Glutamatergic neuron (in vitro differentiated cells): ENCODE measurements at regions not wholly inside any gene's neighbourhood (a gene's known extent, or its start where the extent isn't known, plus 50 kb on each side); places are given as distances from the start of the nearest gene placed in this dataset.

Source experiments
- DNase-seq: peaks from one replicate; pipeline ENCODE4 v3.0.0; 2022
- H3K27ac Mint-ChIP-seq: one replicate; pipeline ENCODE4 v1.8.0; 2020; ENCODE audit warnings: mild to moderate bottlenecking, mixed read lengths, inconsistent platforms; ENCODE audit not compliant: unreplicated experiment
- H3K27me3 Mint-ChIP-seq: one replicate; pipeline ENCODE4 v1.8.0; 2020; ENCODE audit warnings: mild to moderate bottlenecking, moderate library complexity, mixed read lengths, inconsistent platforms; ENCODE audit not compliant: unreplicated experiment
- H3K36me3 Mint-ChIP-seq: one replicate; pipeline ENCODE4 v1.8.0; 2020; ENCODE audit warnings: mild to moderate bottlenecking, mixed read lengths, inconsistent platforms; ENCODE audit not compliant: unreplicated experiment
- H3K4me1 Mint-ChIP-seq: one replicate; pipeline ENCODE4 v1.8.0; 2020; ENCODE audit warnings: mild to moderate bottlenecking, low read depth, mixed read lengths, inconsistent platforms; ENCODE audit not compliant: unreplicated experiment
- H3K4me3 Mint-ChIP-seq: one replicate; pipeline ENCODE4 v1.8.0; 2020; ENCODE audit warnings: mild to moderate bottlenecking, mixed read lengths, inconsistent platforms; ENCODE audit not compliant: unreplicated experiment
- H3K9me3 Mint-ChIP-seq: one replicate; pipeline ENCODE4 v1.8.0; 2020; ENCODE audit warnings: mild to moderate bottlenecking, moderate library complexity, mixed read lengths, inconsistent platforms; ENCODE audit not compliant: unreplicated experiment
- TF ChIP-seq, protein P1 (sequence below): fragments of 200-600 bp; sonication (generic); IDR thresholded peaks from one replicate; pipeline ENCODE4 v1.5.0; 2021; ENCODE audit not compliant: partially characterized antibody, unreplicated experiment

DNA sequence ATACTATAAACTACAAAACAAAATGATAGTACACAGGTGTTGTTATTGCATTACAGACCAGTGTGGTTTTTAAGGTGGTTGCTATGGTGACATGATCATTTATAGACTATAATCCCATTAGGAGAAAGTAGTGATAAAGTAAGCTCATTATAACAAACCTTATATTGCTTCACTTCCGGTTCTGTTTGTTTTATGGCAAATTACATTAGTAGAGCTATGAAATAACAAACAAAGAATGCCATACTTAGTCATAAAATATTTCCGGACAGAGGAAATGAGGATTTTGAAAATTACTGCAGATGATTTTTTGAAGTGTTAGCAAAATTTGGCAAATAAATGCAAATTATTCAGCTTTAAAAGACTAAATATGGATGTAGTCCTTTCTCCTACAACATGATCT is 640.4 kb upstream of the ARPP21 start:
- no peak for DNase-seq
- H3K4me3 Mint-ChIP-seq, result no peak overlapping the region
- TF ChIP-seq, protein P1, sequence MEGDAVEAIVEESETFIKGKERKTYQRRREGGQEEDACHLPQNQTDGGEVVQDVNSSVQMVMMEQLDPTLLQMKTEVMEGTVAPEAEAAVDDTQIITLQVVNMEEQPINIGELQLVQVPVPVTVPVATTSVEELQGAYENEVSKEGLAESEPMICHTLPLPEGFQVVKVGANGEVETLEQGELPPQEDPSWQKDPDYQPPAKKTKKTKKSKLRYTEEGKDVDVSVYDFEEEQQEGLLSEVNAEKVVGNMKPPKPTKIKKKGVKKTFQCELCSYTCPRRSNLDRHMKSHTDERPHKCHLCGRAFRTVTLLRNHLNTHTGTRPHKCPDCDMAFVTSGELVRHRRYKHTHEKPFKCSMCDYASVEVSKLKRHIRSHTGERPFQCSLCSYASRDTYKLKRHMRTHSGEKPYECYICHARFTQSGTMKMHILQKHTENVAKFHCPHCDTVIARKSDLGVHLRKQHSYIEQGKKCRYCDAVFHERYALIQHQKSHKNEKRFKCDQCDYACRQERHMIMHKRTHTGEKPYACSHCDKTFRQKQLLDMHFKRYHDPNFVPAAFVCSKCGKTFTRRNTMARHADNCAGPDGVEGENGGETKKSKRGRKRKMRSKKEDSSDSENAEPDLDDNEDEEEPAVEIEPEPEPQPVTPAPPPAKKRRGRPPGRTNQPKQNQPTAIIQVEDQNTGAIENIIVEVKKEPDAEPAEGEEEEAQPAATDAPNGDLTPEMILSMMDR, result no peak
- H3K27me3 Mint-ChIP-seq, result no peaks in the 10 kb centered on the region
- no peaks in the 10 kb centered on the region for H3K9me3 Mint-ChIP-seq
- no peaks in the 10 kb centered on the region for H3K4me1 Mint-ChIP-seq
- H3K27ac Mint-ChIP-seq, result no peak overlapping the region
- H3K36me3 Mint-ChIP-seq, result no peaks in the 10 kb centered on the region

DNA sequence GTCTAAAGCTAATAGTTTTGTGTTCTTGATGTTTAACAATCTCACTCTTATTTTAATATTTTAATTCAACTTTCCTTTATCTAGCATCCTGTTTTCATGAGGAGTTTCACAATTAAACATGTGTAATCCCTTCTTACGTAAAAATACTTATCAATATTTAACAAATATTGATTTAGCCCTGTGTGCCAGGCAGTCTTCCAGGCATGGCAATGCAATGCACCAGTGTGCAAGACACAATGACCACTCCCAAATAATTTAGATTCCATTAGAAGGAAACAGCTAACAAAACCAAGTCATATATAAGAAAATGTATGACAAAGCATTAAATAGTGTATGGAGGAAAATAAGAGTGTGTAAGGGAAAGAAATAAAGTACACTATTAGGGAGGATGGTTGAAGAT is 627.1 kb upstream of the ARPP21 start:
- Mint-ChIP-seq H3K27me3 (peaks cover 3% of the 10 kb centered on the region), H3K4me1 (no peaks in the 10 kb centered on the region), H3K9me3 (no peaks in the 10 kb centered on the region), H3K27ac (no peak overlapping the region), H3K4me3 (no peak overlapping the region), H3K36me3 (no peaks in the 10 kb centered on the region)
- TF ChIP-seq, protein P1, result no peak
- no peak for DNase-seq

DNA sequence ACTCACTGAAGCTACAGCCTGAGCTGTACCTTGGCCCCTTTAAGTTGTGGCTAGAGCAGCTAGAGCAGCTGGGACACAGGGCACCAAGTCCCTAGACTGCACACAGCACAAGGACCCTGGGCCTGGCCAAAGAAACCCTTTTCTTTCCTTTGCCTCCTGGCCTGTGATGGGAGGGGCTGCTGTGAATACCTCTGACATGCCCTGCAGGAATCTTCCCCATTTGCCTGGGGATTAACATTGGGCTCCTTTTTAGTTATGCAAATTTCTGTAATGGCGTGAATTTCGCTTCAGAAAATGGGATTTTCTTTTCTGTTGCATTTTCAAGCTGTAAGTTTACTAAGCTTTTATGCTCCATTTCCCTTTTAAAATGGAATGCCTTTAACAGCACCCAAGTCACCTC is 611.2 kb upstream of the ARPP21 start:
- Mint-ChIP-seq H3K36me3 (peaks cover 21% of the 10 kb centered on the region), H3K4me1 (no peaks in the 10 kb centered on the region), H3K4me3 (no peak overlapping the region), H3K9me3 (peaks cover 7% of the 10 kb centered on the region), H3K27ac (no peak overlapping the region), H3K27me3 (no peaks in the 10 kb centered on the region)
- TF ChIP-seq, protein P1, result no peak
- DNase-seq, result no peak

DNA sequence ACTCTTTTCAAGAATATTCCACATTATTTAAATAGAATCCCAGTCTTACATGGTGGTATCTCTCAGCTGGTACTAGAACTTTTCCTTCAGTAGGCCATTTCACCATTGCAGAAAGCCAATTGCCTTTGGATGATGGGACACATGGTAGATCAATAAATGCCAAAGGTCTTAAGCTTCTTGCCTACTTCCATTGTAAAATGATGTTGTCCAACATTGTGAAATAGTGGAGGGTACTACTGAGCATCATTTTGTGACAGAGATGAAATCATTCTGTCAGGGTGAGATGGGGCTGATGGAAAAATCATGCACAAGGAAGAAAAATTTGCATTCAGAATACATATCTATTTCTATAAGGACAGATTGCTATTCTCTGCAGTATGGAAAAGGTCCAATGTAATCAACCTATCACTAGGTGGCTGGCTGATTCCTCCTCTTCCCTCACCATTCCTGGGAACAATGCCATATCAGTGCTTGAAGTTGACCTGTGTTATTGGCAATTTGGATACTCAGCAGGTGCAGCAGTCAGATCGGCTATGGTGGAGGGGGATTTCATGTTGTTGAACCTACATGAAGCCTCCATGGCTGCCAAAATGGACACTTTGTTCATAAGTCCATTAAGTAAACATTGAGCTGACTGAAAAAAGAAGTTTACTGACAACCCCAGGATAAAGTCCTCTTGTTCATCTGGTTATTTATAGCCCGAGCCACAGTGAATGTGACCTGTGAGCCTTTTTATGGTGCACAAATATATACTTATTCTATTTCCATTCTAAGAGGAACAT is 596.9 kb upstream of the ARPP21 start:
- Mint-ChIP-seq H3K4me1 (peaks cover 3% of the 10 kb centered on the region), H3K36me3 (no peaks in the 10 kb centered on the region), H3K4me3 (no peak overlapping the region), H3K27me3 (no peaks in the 10 kb centered on the region), H3K9me3 (no peaks in the 10 kb centered on the region), H3K27ac (no peak overlapping the region)
- DNase-seq, result no peak
- TF ChIP-seq, protein P1, result no peak

DNA sequence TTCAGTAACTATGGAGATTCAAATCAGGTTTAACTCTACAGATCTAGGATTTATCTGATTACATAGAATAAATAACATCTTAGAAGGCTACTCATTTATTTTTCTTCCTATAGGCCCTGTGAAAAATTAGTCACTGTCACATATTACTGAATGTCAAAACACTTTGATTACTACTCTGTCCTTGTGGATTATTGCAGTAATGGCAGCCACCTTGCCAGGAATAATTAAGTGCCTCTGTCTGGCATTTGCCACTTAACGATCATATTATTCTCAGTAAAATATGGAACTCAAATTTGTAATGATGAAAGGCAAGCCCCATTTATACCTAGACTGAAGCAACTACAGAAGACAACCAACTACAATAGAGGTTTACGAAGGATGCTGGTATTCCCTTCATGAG is 596.3 kb upstream of the ARPP21 start:
- TF ChIP-seq, protein P1, result no peak

More for the DNA sequence above, 596.3 kb upstream of the ARPP21 start:
- H3K9me3 Mint-ChIP-seq, result no peaks in the 10 kb centered on the region
- H3K27ac Mint-ChIP-seq, result no peak overlapping the region
- peaks cover 3% of the 10 kb centered on the region for H3K4me1 Mint-ChIP-seq
- H3K4me3 Mint-ChIP-seq, result no peak overlapping the region
- no peaks in the 10 kb centered on the region for H3K36me3 Mint-ChIP-seq
- H3K27me3 Mint-ChIP-seq, result no peaks in the 10 kb centered on the region
- DNase-seq, result no peak
